ENCODE measurements at regions not wholly inside any gene's neighbourhood (a gene's known extent, or its start where the extent isn't known, plus 50 kb on each side); places are given as distances from the start of the nearest gene placed in this dataset.

- H3K4me3 ChIP-seq (ENCODE audit: low read depth, low read length), result no peak overlapping the region
- no peak for DNase-seq (ENCODE audit: low read depth)
- no peak for TF ChIP-seq CTCF (IDR thresholded peaks at IDR 0.05; ENCODE audit: control insufficient read depth, extremely low read depth, insufficient read depth)
These were observed 266.6 kb downstream of the ETAA1 start for GRCh38 chr2:67663776-67664175.

- no peak for TF ChIP-seq CTCF (IDR thresholded peaks at IDR 0.05; ENCODE audit: control insufficient read depth, extremely low read depth, insufficient read depth)
- no peak overlapping the region for H3K4me3 ChIP-seq (ENCODE audit: low read depth, low read length)
- no peak for DNase-seq (ENCODE audit: low read depth)
These were observed 269.4 kb downstream of the ETAA1 start for GRCh38 chr2:67666386-67667053.

GRCh38 chr2:67667054-67667908 lies 270.1 kb downstream of the ETAA1 start:
- no peak for DNase-seq (ENCODE audit: low read depth)
- H3K4me3 ChIP-seq (ENCODE audit: low read depth, low read length), result no peak overlapping the region
- TF ChIP-seq CTCF (IDR thresholded peaks at IDR 0.05; ENCODE audit: control insufficient read depth, extremely low read depth, insufficient read depth), result no peak

GRCh38 chr2:67668538-67668937 lies 271.4 kb downstream of the ETAA1 start:
- TF ChIP-seq CTCF (IDR thresholded peaks at IDR 0.05; ENCODE audit: control insufficient read depth, extremely low read depth, insufficient read depth), result no peak
- H3K4me3 ChIP-seq (ENCODE audit: low read depth, low read length), result no peak overlapping the region
- no peak for DNase-seq (ENCODE audit: low read depth)

GRCh38 chr2:67669168-67669567 lies 272.0 kb downstream of the ETAA1 start:
- H3K4me3 ChIP-seq (ENCODE audit: low read depth, low read length), result no peak overlapping the region

GRCh38 chr2:67669766-67670165 lies 272.6 kb downstream of the ETAA1 start:
- no peak overlapping the region for H3K4me3 ChIP-seq (ENCODE audit: low read depth, low read length)
- TF ChIP-seq CTCF (IDR thresholded peaks at IDR 0.05; ENCODE audit: control insufficient read depth, extremely low read depth, insufficient read depth), result no peak
- DNase-seq (ENCODE audit: low read depth), result no peak

More at GRCh38 chr2:67669168-67669567, 272.0 kb downstream of the ETAA1 start:
- no peak for DNase-seq (ENCODE audit: low read depth)
- no peak for TF ChIP-seq CTCF (IDR thresholded peaks at IDR 0.05; ENCODE audit: control insufficient read depth, extremely low read depth, insufficient read depth)
